HG03342 (cell line): ENCODE measurements at regions not wholly inside any gene's neighbourhood (a gene's known extent, or its start where the extent isn't known, plus 50 kb on each side); places are given as distances from the start of the nearest gene placed in this dataset.
"Not testable (repeated sequence)": the region's sequence is repeated elsewhere in the genome, so short reads cannot be mapped to it uniquely, and the experiment has no call there.

Source experiments
- ATAC-seq: cut with Tn5 transposase; IDR thresholded peaks from one replicate; pipeline ENCODE4 v1.9.1; 2021; ENCODE audit warnings: mild to moderate bottlenecking, moderate library complexity; ENCODE audit not compliant: unreplicated experiment

- no peak for ATAC-seq
These were observed 1355.5 kb downstream of the SUCLG1 start for GRCh38 chr2:83103613-83104012.

DNA sequence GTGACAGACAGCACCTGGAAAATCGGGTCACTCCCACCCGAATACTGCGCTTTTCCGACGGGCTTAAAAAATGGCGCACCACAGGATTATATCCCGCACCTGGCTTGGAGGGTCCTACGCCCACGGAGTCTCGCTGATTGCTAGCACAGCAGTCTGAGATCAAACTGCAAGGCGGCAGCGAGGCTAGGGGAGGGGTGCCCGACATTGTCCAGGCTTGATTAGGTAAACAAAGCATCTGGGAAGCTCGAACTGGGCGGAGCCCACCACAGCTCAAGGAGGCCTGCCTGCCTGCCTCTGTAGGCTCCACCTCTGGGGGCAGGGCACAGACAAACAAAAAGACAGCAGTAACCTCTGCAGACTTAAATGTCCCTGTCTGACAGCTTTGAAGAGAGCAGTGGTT, 1370.0 kb downstream of the SUCLG1 start:
- not testable (repeated sequence) for ATAC-seq

DNA sequence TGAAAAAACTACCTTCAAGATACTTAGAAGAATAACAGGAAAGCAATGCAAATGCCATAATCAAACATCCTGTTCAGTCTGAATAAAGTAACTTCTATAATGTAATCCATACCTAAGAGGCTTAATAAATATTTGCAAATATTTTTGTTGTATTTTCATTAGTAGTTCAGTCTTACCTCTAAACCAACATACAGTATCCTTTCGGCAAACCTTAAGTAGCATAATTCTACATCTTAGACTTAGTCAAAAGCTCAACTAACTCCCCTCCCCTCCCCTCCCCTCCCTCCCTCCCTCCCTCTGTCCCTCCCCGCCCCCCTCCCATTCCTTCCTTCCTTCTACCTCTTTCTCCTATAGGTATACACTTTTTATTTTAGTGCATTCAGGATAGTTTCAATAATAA, 1373.2 kb downstream of the SUCLG1 start:
- ATAC-seq: no peak

- ATAC-seq: no peak
These were observed 1377.0 kb downstream of the SUCLG1 start for GRCh38 chr2:83081826-83082690.

- ATAC-seq: no peak
These were observed 1380.1 kb downstream of the SUCLG1 start for GRCh38 chr2:83079007-83079406.

- no peak for ATAC-seq
These were observed 1386.3 kb downstream of the SUCLG1 start for GRCh38 chr2:83072767-83073166.

- ATAC-seq: no peak
These were observed 1387.2 kb downstream of the SUCLG1 start for GRCh38 chr2:83071914-83072313.

DNA sequence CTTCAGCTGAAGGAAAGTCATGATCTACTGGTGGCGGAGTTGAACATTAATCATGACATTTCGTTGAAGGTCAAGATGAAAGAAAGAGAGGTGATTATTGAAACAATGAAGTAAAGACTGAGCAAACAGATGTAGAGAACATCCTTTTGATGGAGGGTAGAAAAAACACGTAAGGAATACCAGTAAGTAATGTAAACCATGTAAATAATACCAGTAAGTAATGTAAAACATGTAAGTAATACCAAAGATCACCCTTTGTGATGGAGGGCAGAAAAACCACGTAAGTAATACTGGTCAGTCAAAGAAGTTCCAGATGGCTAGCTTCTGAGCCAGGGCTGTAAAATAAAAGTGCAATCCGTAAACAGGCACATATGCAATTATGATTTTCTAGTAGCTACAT, 1387.7 kb downstream of the SUCLG1 start:
- ATAC-seq: no peak

GRCh38 chr2:83069724-83070123, 1389.4 kb downstream of the SUCLG1 start:
- ATAC-seq: no peak

- no peak for ATAC-seq
These were observed 1390.4 kb downstream of the SUCLG1 start for GRCh38 chr2:83068714-83069113.

DNA sequence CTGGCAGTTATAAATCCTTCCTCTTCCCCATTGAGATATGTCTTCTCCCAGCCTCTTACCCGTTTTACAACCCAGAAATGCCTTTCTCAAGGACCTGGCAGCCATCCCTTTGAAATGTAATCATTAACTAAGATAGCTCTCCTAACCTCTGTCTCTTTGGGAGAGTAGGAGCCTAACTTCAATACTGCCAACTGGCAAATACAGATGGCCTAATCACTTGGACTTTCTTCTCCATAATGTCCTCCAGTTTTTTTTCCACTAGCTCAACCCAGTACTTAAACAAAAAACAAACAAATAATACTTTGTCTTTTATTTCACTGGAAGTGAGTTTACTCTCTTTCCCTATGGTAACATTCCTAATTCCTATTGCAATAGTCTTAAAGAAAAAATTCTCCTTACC, 1391.1 kb downstream of the SUCLG1 start:
- no peak for ATAC-seq

- ATAC-seq: no peak
These were observed 1395.1 kb downstream of the SUCLG1 start for GRCh38 chr2:83063933-83064332.

DNA sequence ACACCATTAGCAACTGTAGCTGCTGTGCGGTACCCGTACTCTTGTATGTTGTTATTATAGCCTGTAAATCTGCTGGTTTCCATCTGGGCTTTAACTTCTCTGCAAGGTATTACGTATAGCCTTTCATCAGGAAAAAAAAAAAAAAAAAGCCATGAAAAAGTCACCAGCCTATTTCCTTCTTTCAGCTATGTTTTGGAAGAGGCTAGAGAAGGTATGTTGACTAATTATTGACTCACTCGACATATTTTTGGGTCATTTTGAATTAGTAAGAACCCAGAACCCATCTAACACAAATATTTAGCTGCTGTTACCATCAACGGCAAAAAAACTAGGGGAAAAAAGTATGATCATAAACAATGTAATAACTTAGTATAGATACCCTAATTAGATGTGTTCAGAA, 1395.6 kb downstream of the SUCLG1 start:
- no peak for ATAC-seq

DNA sequence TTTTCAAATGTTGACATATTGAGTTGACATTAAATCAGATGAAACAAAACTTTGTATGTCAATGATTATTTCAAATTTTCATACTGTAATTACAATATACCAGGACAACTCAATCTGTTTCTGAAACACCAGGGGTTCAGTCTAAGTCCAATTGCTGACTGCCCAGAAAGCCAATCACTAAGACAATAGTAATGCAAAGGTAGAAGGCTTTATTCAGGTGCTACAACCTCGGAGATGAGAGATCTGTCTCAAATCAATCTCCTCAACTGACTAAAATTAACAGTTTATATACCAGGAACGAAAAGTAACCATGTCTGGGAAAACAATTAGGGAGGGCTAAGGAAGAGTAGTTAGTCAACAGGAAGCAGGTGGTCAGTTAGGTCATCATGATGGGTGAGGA, 1400.4 kb downstream of the SUCLG1 start:
- ATAC-seq: no peak

DNA sequence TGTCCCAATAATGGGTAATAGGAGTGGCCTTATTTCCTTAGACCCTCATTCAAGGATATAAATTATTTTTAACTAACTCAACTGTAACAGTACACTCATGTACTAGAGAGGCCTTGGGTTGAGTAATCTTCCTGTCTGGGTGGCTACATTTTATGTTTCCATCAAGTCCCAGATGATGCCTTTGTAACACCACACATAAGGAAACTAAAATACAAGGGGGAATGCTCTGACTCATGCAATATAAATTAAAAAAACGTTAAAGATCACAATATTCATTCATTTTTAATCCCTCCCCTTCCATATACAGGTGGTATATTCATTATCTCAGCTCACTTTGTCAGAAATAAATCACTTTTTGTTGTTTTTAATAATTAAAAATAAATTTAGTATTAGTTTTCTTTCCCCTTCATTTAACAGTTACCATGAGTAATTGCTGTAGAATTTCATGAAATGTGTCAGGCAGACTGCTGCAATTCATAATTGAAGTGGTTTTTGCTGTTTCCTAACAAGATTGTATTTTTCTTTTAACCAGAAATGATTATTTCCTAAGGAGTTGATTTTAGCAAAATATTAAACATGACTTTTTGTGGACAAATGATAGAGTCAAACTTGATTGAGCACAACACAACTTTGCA, 1403.6 kb downstream of the SUCLG1 start:
- no peak for ATAC-seq

GRCh38 chr2:83054751-83055150, 1404.3 kb downstream of the SUCLG1 start:
- no peak for ATAC-seq

- no peak for ATAC-seq
These were observed 1407.4 kb downstream of the SUCLG1 start for GRCh38 chr2:83051538-83052170.

DNA sequence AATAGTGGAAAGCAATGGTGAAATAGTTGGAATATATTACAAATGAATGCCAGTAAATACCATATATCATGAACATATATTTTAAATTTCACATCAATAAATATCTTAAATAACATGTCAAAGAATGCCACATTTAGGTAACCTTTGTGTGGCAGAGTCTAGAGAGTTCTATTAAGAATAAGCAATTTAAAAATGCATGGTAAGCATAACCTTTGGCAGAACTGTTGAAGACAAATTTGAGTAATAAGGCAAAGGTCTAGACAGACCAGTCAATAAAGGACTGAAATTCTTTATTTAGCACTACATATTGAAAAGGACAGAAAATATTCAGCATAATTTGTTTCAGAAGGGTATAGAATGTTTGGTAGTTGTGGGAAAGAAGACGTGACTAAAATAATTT, 1417.0 kb downstream of the SUCLG1 start:
- ATAC-seq: no peak

- ATAC-seq: no peak
These were observed 1436.4 kb downstream of the SUCLG1 start for GRCh38 chr2:83022631-83023210.

- ATAC-seq: no peak
These were observed 1441.6 kb downstream of the SUCLG1 start for GRCh38 chr2:83017366-83018090.
